Stimulated activated CD4-positive, alpha-beta T cell treated with anti-CD3 and anti-CD28 coated beads, TNF-alpha, amount 100 ng/mL, for 1 hour (primary cell): ENCODE measurements at regions not wholly inside any gene's neighbourhood (a gene's known extent, or its start where the extent isn't known, plus 50 kb on each side); places are given as distances from the start of the nearest gene placed in this dataset.
"Not testable (repeated sequence)": the region's sequence is repeated elsewhere in the genome, so short reads cannot be mapped to it uniquely, and the experiment has no call there.

Source experiments
- DNase-seq, 3 donors: peaks; one replicate each; pipeline ENCODE4 v3.0.0-alpha.2; 2020; ENCODE audit warnings: low read depth in 3 of 3, low spot score in 1 of 3

DNA sequence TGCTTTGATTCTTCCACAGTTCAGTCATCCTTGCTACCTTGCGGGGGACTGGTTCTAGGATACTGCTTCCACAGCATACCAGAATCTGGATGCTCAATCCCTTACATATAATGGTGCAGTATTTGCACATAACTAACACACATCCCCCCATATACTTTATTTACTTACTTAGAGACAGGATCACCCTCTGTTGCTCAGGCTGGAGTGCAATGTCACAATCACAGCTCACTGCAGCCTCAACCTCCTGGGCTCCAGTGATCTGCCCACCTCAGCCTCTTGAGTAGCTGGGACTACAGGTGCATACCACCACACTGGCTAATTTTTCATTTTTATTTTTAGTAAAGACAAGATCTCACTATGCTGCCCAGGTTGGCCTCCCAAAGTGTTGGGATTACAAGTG is 112.2 kb downstream of the GOSR1 start:
- no peak for DNase-seq

DNA sequence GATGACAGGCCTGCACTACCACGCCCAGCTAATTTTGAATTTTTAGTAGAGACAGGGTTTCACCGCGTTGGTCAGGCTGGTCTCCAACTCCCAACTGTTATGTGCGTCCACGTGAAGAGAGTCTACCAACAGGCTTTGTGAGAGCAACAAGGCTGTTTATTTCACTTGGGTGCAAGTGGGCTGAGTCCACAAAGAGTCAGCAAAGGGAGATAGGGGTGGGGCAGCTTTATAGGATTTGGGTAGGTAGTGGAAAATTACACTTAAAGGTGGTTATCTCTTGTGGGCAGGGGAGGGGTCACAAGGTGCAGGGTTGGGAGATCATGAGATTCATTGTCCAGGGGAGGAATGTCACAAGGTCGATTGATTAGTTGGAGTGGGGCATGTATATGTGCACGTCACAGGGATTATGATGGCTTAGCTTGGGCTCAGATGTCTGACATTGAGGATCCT is 111.6 kb downstream of the GOSR1 start:
- no peak for DNase-seq

- DNase-seq = no peak
Observed at GRCh38 chr17:30586818-30587595, 109.8 kb downstream of the GOSR1 start.

- no peak for DNase-seq
Observed at GRCh38 chr17:30584810-30585209, 107.6 kb downstream of the GOSR1 start.

DNA sequence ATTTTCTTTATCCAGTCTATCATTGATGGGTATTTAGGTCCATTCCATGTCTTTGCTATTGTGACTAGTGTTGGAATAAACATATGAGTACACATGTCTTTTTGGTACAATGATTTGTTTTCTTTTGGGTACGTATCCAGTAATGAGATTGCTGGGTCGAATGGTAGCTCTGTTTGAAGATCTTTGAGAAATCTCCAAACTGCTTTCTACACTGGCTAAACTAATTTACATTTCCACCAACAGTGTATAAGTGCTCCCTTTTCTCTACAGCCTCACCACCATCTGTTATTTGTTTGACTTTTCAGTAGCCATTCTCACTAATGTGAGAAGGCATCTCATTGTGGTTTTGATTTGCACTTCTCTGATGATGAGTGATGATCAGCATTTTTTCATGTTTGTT is 103.7 kb downstream of the GOSR1 start:
- DNase-seq = no peak

DNA sequence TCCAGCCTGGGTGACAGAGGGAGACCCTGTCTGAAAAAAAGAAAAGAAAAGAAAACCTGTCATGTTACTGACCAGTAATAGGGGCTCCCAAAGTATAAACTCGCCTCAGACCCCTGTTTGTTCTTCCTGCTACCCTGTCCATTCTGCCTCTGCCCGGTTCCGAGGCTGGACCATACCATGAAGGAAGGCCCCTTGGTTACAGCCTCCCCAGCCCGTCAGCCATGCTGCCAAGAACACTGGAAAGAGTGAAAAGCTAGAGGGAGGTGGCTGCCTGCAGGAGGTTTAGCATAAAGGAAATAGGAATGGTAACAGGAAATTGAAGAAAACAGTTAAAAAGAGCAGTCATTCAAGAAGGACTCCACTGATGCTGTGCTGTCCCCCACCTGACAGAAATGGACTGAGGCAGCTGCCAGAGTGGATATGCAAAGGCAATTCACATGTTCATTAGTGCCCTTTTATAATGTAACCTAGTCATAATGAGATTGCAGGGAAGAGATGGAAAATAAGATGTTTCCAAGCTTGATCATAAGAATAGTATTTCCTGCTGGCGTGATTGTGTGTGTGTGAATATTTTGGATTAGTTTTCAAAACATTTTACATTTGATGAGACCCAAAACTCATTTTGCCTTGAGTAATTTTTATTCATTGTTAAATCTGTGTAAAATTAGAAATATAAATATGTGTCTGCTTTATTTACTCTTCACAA is 102.6 kb downstream of the GOSR1 start:
- DNase-seq = no peak

GRCh38 chr17:30578015-30578717 is 101.0 kb downstream of the GOSR1 start:
- not testable (repeated sequence) for DNase-seq
